Retinal pigment epithelial cell (primary cell): ENCODE measurements at regions not wholly inside any gene's neighbourhood (a gene's known extent, or its start where the extent isn't known, plus 50 kb on each side); places are given as distances from the start of the nearest gene placed in this dataset.
A peak's percentile ranks its signal among the peaks of the same experiment; 100 is the strongest.

Source experiments
- DNase-seq: peaks from one replicate; pipeline ENCODE4 v3.0.0-alpha.2; 2010; ENCODE audit warnings: low read depth
- H3K4me3 ChIP-seq: 2 replicates; pipeline ENCODE4 v1.5.1; 2011; ENCODE audit warnings: mild to moderate bottlenecking, low read length, control low read depth, moderate library complexity
- CTCF ChIP-seq: conservative IDR thresholded peaks from 2 replicates; pipeline ENCODE4 v1.5.1; 2011; ENCODE audit warnings: low read depth, low read length, control low read depth, inconsistent platforms

DNA sequence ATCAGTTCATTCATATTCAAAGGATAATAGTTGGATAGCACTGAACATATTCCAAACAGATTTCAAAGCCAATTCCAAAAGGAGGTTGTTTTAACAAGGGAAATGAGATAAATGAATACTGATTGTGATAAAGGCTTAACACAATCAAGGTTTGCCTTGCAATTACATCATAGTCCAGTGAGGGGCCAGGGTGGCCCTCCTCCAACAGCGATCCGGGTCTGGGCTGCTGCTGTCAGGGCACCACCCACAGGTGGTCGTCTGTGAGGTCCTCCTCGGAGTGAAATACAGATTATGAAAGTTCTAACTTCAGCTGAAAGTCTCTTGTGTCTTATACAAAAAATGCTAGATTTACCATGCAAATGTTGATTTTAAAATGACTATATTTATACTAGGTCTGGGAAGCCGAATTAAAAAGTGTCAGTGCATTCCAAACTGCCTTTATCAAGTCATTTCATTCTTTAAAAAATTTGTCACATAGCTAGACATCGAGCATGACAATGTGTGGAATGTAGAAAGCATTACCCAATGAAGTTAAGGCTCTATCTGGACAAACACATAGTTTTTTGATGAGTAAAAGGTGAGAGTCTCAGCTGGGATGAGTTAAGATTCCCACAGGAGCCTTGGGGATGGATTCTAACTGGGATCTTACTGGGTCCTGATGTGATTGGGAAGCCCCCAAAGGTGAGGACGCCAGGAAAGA lies 65.9 kb upstream of the SLC22A23 start:
- H3K4me3 ChIP-seq, result no peak overlapping the region
- no peak for TF ChIP-seq CTCF
- no peak for DNase-seq

DNA sequence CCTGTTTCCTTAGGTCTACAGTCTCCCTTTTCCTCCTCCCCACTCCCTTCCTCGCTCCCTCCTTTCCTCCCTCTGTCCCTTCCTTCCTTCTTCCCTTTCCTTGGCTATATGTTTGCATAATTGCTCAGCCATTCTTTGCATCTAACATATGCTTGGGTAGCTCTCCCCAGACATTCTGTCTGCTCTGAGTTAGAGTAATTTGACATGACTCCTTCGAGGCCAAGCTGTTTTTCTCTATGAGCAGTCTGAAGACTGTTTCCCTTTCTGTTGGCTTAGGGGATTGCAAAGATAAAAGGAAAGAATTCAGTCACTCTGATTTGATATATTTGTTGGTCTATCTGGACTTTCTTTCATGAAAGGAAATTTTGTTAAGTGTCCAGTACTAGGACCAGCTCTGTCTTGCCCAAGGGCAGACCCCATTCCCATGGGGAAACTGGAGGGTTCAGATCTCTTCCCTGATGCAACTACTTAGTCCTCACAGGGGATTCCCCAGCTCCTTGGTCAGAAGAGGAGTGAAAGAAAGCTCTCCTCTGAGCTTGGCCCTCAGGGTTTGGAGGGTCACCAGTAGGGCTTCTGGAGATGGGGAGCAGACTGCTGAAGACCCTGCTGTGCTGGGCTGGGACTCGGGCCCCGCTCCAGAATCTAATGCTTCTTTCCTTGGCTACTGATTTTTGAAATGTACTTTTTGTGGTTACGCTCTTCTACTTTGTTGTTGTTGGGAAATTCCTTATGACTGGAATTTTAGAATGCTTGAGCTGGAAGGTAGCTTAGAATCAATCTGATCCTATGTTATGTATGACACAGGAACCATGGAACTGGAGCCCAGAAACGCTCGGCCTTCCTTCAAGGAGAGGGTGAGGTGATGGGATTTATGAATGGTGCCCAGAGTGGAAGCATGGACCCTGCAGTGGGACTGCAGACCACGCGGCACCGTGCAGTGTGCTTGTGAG lies 63.7 kb upstream of the SLC22A23 start:
- TF ChIP-seq CTCF, result no peak
- DNase-seq, result no peak
- no peak overlapping the region for H3K4me3 ChIP-seq

GRCh38 chr6:3518356-3519190 lies 61.7 kb upstream of the SLC22A23 start:
- H3K4me3 ChIP-seq, result no peak overlapping the region
- DNase-seq, result no peak
- no peak for TF ChIP-seq CTCF

DNA sequence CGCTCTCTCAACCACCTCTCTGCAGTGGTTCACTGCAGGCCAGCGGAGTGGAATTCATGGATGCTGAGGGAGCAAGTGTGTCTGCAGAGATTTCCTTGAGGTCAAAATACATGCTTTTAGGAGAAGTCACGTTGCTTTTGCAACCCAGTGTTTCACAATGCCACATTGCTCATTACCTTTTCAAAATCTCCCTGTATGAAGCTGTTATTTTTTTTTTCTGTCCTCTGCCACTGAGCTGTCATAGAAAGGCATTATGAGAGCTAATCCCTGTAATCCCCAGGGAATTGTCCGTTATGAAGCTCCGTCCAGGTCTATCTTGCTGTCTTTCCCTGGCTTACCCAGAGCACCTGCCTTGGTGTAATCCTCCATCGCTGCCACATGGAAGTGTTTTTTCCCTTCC lies 60.5 kb upstream of the SLC22A23 start:
- peak; percentile 21 for DNase-seq
- H3K4me3 ChIP-seq, result no peak overlapping the region
- no peak for TF ChIP-seq CTCF

DNA sequence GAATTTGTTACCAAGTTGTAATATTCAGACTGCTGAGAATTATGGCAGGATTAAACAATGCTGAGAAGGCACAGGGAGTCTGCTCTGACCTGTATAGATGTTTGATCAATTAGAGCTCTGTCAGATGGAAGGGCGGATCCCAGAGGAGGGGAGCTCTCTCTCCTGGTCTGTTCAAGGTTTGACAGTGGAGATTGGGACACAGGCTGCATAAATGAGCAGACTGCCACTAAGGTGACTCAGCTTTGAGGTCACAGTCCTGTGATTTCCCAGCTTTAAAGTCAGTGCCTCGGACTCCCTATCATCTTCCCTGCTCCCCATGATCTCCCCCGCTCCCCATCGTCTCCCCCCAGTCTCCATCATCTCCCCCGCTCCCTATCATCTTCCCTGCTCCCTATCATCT lies 59.2 kb upstream of the SLC22A23 start:
- no peak for TF ChIP-seq CTCF

DNA sequence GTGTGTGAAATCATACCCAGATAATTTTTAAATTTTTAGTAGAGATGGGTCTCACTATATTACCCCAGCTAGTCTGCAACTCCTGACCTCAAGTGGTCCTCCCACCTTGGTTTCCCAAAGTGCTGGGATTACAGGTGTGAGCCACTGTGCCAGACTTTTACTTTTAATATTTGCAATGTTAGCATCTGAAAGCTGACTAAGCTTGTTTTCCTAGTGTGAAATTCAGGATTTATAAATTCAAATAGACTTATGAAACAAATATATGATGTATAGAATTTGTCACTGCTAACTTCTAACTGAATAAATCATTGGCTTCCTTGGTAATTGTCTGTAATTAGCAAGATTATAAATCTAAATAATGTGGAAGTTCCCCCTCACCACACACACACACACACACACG lies 58.8 kb upstream of the SLC22A23 start:
- DNase-seq, result no peak
- no peak overlapping the region for H3K4me3 ChIP-seq
- TF ChIP-seq CTCF, result no peak

More for the DNA sequence above, 59.2 kb upstream of the SLC22A23 start:
- DNase-seq, result no peak
- no peak overlapping the region for H3K4me3 ChIP-seq
